Esophagus squamous epithelium (tissue), 4 donors: ENCODE measurements at regions not wholly inside any gene's neighbourhood (a gene's known extent, or its start where the extent isn't known, plus 50 kb on each side); places are given as distances from the start of the nearest gene placed in this dataset.

Experiments
- POLR2A ChIP-seq, 4 donors: fragments of 450-650 bp; IDR thresholded peaks; one replicate each; pipeline ENCODE4 v1.6.1; 2017; ENCODE audit warnings: antibody characterized with exemption in 4 of 4, mild to moderate bottlenecking in 4 of 4, moderate library complexity in 3 of 4
- TF ChIP-seq, protein P1 (sequence below), 6 experiments: fragments of 450-650 bp in 4 of 6; fragments of 200-600 bp in 2 of 6; sonication (generic) in 2 of 6; IDR thresholded peaks; one replicate each; pipeline ENCODE4 v1.5.1; 2016 to 2019; ENCODE audit warnings: antibody characterized with exemption in 6 of 6, mild to moderate bottlenecking in 4 of 6, moderate library complexity in 4 of 6

DNA sequence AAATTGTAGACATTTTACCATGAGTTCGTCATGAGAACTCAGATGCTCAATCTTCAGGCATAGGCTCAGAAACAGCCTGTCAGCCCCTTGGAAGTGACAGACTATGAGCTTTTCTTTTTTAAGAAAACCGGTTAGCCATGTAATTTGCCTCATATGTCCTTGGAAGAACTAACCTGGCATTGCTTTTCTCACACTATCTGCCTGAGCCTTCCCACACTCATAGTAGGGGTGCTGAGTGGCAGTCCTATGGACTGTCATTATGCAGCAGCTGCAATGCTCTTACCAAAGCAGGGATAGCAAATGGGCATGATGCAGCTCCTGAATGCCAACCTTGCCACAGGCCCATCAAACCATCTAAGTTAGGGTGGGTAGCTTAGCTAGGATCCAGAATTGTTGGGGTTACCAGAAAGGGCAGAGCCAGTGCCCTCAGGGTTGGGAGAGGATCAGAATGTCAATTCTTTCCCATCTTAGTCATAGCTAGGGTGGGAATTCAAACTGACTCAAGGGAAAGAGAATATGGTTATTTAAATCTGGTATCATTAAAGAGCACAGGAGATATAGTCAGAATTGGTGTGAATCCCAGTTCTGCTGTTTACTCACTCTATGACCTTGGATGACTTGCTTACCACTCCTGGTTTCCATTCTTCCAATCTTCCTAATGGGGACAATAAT, 230.6 kb upstream of the CPEB2 start:
- TF ChIP-seq, protein P1, sequence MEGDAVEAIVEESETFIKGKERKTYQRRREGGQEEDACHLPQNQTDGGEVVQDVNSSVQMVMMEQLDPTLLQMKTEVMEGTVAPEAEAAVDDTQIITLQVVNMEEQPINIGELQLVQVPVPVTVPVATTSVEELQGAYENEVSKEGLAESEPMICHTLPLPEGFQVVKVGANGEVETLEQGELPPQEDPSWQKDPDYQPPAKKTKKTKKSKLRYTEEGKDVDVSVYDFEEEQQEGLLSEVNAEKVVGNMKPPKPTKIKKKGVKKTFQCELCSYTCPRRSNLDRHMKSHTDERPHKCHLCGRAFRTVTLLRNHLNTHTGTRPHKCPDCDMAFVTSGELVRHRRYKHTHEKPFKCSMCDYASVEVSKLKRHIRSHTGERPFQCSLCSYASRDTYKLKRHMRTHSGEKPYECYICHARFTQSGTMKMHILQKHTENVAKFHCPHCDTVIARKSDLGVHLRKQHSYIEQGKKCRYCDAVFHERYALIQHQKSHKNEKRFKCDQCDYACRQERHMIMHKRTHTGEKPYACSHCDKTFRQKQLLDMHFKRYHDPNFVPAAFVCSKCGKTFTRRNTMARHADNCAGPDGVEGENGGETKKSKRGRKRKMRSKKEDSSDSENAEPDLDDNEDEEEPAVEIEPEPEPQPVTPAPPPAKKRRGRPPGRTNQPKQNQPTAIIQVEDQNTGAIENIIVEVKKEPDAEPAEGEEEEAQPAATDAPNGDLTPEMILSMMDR (IDR thresholded peaks at IDR 0.05) = no peak
- TF ChIP-seq POLR2A (IDR thresholded peaks at IDR 0.05) = no peak
